CD4-positive, alpha-beta T cell treated with Interleukin-6 at 100 ng/mL for 8 hours (primary cell): ENCODE measurements at regions not wholly inside any gene's neighbourhood (a gene's known extent, or its start where the extent isn't known, plus 50 kb on each side); places are given as distances from the start of the nearest gene placed in this dataset.

Source experiments
- DNase-seq: peaks from one replicate; pipeline ENCODE4 v3.0.0-alpha.2; 2020; ENCODE audit warnings: mixed read lengths, low spot score

DNA sequence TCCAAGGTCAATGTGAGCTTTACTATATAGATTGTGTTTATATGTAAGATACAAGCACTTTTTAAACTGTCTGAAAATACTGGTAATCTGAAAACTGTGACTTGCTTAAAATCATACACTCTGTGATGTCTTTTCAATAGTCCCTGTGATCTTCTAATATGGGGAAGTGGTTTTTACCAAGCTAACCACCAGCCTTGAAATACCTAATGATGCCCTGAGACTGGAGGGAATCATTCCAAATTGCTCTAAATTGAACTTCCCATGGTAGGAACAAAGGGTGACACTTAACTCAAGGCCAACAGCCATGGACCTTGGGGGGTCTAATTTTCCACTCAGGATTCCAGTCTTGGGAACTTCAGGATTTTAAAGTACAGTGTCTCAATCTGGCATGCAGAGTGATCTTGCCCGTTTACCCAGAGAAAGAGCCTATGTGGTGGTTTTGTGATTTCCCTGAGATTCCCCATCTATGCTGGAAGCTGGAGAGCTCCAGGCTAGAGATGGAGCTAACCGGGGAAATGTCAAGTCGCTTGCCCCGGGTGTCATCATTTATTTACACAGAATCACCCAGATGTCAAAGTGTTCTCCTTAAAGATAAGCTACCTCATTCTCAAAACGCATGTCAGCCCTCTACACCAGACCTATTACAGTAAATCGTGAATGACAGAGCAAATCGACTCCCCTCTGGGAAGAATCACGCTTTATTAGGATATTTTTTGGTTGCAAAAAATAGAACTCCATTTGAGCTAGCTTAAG lies 198.5 kb downstream of the SP3 start:
- DNase-seq, result no peak

- no peak for DNase-seq
Measured at GRCh38 chr2:173770947-173771678, 194.1 kb downstream of the SP3 start.

DNA sequence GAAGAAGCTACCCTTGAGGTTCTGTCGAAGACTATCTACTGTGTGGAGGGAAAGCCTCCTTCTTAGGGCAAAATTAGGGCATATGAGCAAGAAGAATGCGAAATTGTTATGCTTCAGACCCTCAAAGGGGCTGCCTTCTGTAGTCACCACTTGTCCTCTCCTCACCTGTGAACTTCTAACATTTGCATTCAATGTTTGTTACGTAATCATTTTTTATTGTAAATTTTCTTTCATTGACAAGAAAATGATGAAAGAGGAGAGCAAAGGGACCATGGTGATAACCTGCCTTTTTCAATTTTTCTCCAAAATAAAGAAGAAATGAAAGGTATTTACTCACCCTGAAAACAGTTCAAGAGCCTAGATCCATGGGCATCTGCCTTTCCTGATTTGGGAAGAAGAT lies 193.0 kb downstream of the SP3 start:
- no peak for DNase-seq

- DNase-seq, result no peak
Measured at GRCh38 chr2:173773076-173773475, 192.1 kb downstream of the SP3 start.

DNA sequence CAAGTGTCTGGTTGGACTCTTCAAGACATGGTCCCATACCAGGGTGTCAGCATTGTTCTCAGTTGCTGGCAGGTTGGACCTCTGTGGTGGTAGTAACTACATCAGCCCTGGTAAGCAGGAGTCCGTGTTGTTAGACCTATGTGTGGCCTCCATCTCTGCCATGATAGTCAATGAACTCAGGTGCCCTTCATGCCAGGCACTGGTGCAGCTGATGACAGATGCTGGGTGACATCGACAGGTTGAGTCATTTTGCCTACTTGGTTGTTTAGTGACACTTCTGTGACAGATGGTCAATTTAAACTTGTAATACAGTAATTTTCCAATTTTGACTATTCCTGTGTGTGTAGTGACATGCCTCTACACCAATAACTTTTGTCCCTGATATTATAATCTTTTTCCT lies 189.7 kb downstream of the SP3 start:
- no peak for DNase-seq

DNA sequence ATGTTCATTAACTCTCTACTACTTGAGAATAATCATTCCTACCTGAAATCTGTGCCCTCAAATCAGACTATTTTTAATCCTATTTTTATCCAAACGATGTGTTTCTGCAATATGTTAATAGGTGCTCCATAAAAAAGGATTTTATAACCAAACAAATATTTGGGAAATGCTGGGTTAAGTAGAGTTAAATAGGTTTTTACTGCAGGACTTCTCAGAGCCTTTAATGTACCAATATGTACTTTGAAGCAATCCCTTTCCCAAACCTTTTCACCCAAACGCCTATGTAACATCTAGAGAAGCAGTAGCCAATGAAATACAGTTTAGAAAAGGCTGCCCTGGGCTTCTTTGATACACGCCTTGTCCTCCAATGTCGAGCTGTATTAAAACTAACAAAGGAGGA lies 182.5 kb downstream of the SP3 start:
- no peak for DNase-seq

GRCh38 chr2:173783382-173783781 lies 181.8 kb downstream of the SP3 start:
- no peak for DNase-seq

- DNase-seq, result no peak
Measured at GRCh38 chr2:173785813-173786212, 179.4 kb downstream of the SP3 start.

GRCh38 chr2:173791502-173791901 lies 173.7 kb downstream of the SP3 start:
- DNase-seq, result no peak

DNA sequence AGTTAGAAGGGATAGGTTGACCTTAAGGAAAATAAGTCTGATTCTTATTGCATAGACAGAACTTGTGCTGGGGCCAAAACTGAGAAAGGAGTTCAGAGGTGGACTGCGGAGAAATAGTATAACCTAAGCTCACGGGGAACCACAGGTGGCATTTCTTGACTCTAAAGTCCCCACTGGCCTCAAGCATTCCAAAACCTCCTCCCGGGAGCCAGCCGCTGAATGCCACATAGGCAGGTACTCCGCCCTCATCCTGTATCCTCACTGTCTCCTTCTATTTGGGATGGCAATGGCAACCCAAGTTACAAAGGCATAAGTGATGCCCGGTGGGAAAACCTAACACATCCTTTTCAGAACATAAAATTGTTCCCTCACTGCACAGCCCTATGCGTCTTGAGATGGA lies 173.0 kb downstream of the SP3 start:
- DNase-seq, result no peak

DNA sequence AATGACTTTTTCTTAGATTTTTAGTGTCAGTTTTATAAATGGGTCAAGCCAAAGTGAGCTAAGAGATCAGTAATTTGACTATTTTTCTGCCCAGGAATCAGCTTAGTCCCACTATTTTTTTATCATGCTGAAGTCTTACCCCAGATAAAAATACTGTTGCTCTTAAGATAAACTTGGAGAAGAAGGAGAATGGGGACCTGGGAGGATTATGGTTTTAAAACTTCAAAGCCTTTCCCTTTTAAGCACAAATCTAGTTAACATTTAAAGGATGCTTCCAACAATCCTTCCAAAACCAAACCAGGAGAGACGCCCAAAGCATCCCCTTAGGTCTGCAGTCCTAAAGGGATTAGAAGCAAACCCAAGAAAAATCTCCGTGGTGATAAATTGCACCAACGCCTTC lies 172.4 kb downstream of the SP3 start:
- no peak for DNase-seq

- no peak for DNase-seq
Measured at GRCh38 chr2:173793709-173794565, 171.2 kb downstream of the SP3 start.

DNA sequence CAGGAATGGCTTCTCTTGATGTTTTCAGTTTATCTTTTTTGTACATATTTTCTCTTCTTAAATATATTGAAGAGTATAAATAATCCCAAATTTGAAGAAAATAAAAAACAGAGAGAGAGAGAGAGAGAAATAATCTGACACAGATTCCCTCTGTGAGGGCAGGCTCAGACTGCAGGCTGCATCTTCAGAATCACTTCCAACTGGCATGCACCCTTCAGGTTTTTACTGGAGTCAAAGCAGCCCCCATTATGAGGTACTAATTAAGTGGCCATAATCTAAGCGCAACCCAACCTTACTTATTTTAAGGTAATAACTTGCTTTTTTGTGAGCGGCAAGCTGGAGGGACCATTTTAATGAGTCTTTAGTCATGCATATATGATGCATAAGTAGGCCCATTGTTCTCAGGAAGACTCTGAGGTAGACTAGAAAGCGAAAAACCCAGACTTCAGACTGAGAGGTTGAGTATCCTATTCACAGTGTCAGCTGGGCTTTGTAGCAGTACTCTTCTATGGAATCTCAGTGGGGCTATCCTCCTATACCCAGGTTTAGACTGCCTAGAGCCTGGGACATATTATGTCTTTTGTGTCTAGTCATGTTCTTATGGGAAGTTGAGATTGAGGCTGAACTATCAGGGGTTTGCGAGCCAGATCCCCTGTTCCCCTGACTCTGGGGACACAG lies 167.4 kb downstream of the SP3 start:
- no peak for DNase-seq

DNA sequence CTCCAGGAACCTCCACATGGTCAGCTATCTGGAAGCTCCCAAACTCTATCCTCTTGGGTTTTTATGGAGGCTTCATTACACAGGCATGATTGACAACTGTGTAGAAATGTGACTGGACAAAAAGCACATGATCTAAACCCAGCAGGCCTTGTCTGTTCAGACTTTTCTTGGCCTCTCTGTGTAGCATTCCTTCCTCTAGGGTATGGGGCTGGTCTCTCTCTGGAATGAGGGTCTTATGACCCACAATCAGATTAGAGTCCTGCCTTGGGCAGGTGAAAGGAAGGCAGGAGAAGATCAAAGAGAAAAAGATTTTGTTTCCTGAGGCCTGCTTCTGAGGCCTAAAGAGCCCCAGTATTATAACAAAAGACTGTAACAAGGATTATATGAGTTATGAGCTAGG lies 162.7 kb downstream of the SP3 start:
- DNase-seq, result no peak

GRCh38 chr2:173803449-173803848 lies 161.7 kb downstream of the SP3 start:
- no peak for DNase-seq

DNA sequence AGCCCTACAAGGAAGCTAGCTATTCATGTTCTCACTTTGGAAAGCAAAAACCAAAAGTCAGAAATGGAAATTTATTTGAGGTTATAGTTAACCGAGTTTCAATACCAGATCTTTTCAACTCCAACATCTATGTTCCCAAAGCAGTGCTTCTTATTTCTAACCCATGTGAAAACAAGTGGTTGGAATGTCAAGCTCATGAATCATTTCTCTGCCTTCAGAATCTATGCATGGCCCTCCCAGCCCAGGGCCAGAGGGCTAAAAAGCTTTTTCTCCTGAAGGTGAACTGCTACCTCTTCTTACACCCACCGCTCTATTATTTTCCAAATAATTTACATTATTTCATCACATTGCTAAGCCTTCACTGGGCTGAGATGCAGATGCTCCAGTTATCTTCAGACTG lies 158.4 kb downstream of the SP3 start:
- DNase-seq, result no peak

DNA sequence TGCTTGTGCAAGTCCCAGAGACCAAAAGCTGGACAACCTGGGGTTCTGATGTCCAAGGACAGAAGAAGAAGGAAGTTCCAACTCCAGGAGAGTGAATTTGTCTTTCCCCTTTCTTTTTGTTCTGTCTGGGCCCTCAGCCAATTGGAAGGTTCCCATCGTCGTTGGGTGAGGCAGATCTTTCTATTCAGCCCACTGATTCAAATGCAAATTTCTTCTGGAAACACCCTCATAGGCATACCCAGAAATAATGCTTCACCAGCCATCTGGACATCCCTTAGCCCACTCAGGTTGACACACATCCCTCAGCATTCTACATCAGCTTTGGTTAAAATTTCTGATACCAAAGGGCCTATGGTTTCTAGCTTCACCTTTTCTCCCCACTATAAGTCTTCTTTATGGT lies 156.5 kb downstream of the SP3 start:
- no peak for DNase-seq

GRCh38 chr2:173812321-173812720 lies 152.9 kb downstream of the SP3 start:
- DNase-seq, result no peak

DNA sequence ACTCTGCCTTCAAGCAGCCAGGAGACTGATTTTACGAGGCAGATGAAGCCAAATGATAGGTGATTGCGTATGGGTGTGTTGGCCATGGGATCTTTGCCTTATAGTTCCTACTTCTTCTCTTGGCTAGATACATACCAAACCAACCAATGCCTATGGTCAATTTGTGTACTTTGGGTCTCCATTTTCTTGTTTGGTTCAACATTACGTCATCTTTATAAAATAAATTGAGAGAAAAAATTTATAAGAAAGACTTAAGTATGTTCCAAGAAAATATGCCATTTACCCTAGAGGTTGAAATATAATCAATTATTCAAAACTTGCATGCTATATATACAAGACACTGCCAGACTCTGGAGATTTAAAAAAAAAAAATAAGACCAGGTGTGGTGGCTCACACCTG lies 150.9 kb downstream of the SP3 start:
- no peak for DNase-seq

DNA sequence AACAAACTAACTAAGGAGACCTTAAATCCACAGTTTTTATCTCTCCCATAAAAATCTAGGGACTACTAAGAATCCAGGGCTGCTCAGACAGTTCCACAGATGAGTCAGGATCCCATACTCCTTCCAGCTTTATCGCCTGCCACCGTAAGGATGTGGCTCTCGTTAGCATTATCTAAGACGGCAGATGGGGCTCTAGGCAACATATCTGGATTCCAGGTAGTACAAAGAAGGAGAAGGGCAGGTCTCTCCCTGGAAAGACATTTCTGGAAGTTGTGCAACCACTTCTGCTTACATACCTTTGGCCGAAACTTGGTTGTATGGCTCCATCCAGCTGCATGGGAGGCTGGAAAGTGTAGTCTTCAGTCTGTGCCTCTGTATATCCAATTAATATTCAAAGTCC lies 149.4 kb downstream of the SP3 start:
- DNase-seq, result no peak

GRCh38 chr2:173817582-173817981 lies 147.6 kb downstream of the SP3 start:
- no peak for DNase-seq

GRCh38 chr2:173818285-173818684 lies 146.9 kb downstream of the SP3 start:
- no peak for DNase-seq
